ENCODE measurements at regions not wholly inside any gene's neighbourhood (a gene's known extent, or its start where the extent isn't known, plus 50 kb on each side); places are given as distances from the start of the nearest gene placed in this dataset.

GRCh38 chr2:57210855-57211254, 835.8 kb upstream of the VRK2 start:
- Histone ChIP-seq H4K8ac (ENCODE audit: extremely low read depth, insufficient read depth, low read length) (no peak overlapping the region), H3K4me3 (ENCODE audit: extremely low read depth in 1 of 4, insufficient read depth in 2 of 4, low read depth in 3 of 4, low read length in 4 of 4) (no peak overlapping the region), H3K79me1 (ENCODE audit: low read depth, low read length) (no peaks in the 10 kb centered on the region), H3K14ac (ENCODE audit: insufficient read length) (no peak overlapping the region), H3K18ac (ENCODE audit: extremely low read depth, low read length) (no peak overlapping the region), H3K27ac (ENCODE audit: low read depth, low read length) (no peak overlapping the region), H2BK15ac (ENCODE audit: low read length) (no peak overlapping the region), H3K79me2 (ENCODE audit: control insufficient read depth in 1 of 2, insufficient read depth in 2 of 2, low read length in 2 of 2) (no peaks in the 10 kb centered on the region), H3K9me3 (ENCODE audit: insufficient read depth in 2 of 2, low read depth in 1 of 2, low read length in 1 of 2) (no peaks in the 10 kb centered on the region), H2BK120ac (replicated peaks; ENCODE audit: low read depth, low read length) (no peak overlapping the region), H3K4ac (replicated peaks; ENCODE audit: insufficient read length, low read depth, low read length) (no peak overlapping the region), H2AK5ac (ENCODE audit: low read depth, low read length) (no peak overlapping the region), H3K36me3 (ENCODE audit: control insufficient read depth in 2 of 4, insufficient read depth in 4 of 4, low read length in 3 of 4) (no peaks in the 10 kb centered on the region), H3K23me2 (ENCODE audit: low read depth, low read length) (no peaks in the 10 kb centered on the region), H4K5ac (ENCODE audit: insufficient read length, low read depth, low read length) (no peak overlapping the region), H2BK5ac (ENCODE audit: low read depth, low read length) (no peak overlapping the region), H2BK12ac (ENCODE audit: low read depth, low read length) (no peak overlapping the region), H4K20me1 (replicated peaks in 1 of 2; ENCODE audit: control insufficient read depth in 1 of 2, insufficient read depth in 2 of 2, low read length in 2 of 2) (no peaks in the 10 kb centered on the region), H2AFZ (ENCODE audit: low read length) (no peak overlapping the region), H2BK20ac (ENCODE audit: low read length) (no peak overlapping the region), H3K4me2 (ENCODE audit: insufficient read depth in 1 of 2, low read depth in 2 of 2, low read length in 2 of 2) (no peak overlapping the region), H3K56ac (replicated peaks; ENCODE audit: insufficient read length, low read depth, low read length) (no peak overlapping the region), H3K23ac (ENCODE audit: insufficient read length) (no peak overlapping the region), H3K4me1 (replicated peaks in 1 of 4; ENCODE audit: control insufficient read depth in 3 of 4, insufficient read depth in 4 of 4, low read length in 3 of 4) (no peaks in the 10 kb centered on the region), H4K91ac (replicated peaks; ENCODE audit: insufficient read length, low read length) (no peak overlapping the region), H3K9ac (replicated peaks in 1 of 4; ENCODE audit: extremely low read depth in 1 of 4, low read depth in 3 of 4, low read length in 3 of 4) (no peak overlapping the region), H3K27me3 (replicated peaks in 1 of 4; ENCODE audit: control insufficient read depth in 3 of 4, extremely low read depth in 1 of 4, insufficient read depth in 3 of 4, low read length in 3 of 4) (no peaks in the 10 kb centered on the region)
- no peak for FAIRE-seq
- no CpG with 5 or more reads among the region's 4 CpGs for WGBS, 2 experiments (ENCODE audit: extremely low coverage in 1 of 2, insufficient coverage in 1 of 2, insufficient read length in 1 of 2, insufficient replicate concordance in 2 of 2, low coverage in 1 of 2, low lambda C conversion rate in 2 of 2, missing lambda C conversion rate in 1 of 2)
- DNase-seq (ENCODE audit: low read depth in 1 of 2, low spot score in 2 of 2), result no peak
- no peak for TF ChIP-seq BCL11A (IDR thresholded peaks at IDR 0.05; ENCODE audit: low read depth in 2 of 2, low read length in 2 of 2)
- no peak for TF ChIP-seq HDAC6 (IDR thresholded peaks at IDR 0.05; ENCODE audit: low read depth, low read length)
- no peak for TF ChIP-seq RAD21 (IDR thresholded peaks at IDR 0.05 in 1 of 2, conservative IDR thresholded peaks at IDR 0.05 in 1 of 2; ENCODE audit: low read depth in 2 of 2, low read length in 2 of 2)
- no peak for TF ChIP-seq SRF (IDR thresholded peaks at IDR 0.05; ENCODE audit: low read depth, low read length)
- no peak for TF ChIP-seq ATF2 (IDR thresholded peaks at IDR 0.05; ENCODE audit: low read length)
- no peak for TF ChIP-seq FOSL1 (IDR thresholded peaks at IDR 0.05; ENCODE audit: insufficient read depth, low read depth, low read length)
- ChIA-PET POLR2A (ENCODE audit: partially characterized antibody) (no interaction called here), CTCF (ENCODE audit: partially characterized antibody) (no interaction called here)

Data from H1 (cell line).